Astrocyte (in vitro differentiated cells and primary cell): ENCODE measurements at regions not wholly inside any gene's neighbourhood (a gene's known extent, or its start where the extent isn't known, plus 50 kb on each side); places are given as distances from the start of the nearest gene placed in this dataset.
"Not testable (repeated sequence)": the region's sequence is repeated elsewhere in the genome, so short reads cannot be mapped to it uniquely, and the experiment has no call there.

ENCODE experiments used
- DNase-seq: peaks from one replicate; pipeline ENCODE4 v3.0.0-alpha.2; 2010; ENCODE audit warnings: low read depth
- FAIRE-seq: peaks from 2 replicates; lab custom pipeline; 2011; peaks lifted over from hg19 to GRCh38; lab: Jason Lieb, UNC
- H2AFZ ChIP-seq: 2 replicates; pipeline ENCODE4 v1.6.0; 2012; ENCODE audit warnings: low read depth, low read length, inconsistent platforms
- H3K27ac ChIP-seq: 2 replicates; pipeline ENCODE4 v1.5.1; 2011; ENCODE audit warnings: low read depth, low read length, inconsistent platforms
- H3K27me3 ChIP-seq: 2 replicates; pipeline ENCODE4 v1.6.0; 2011; ENCODE audit warnings: low read length, inconsistent platforms; ENCODE audit not compliant: insufficient read depth
- H3K36me3 ChIP-seq: 2 replicates; pipeline ENCODE4 v1.5.1; 2011; ENCODE audit warnings: low read length, inconsistent platforms; ENCODE audit not compliant: insufficient read depth
- H3K4me1 ChIP-seq: 2 replicates; pipeline ENCODE4 v1.5.1; 2011; ENCODE audit warnings: low read length, inconsistent platforms; ENCODE audit not compliant: insufficient read depth
- H3K4me2 ChIP-seq: 2 replicates; pipeline ENCODE4 v1.6.0; 2012; ENCODE audit warnings: low read length, inconsistent platforms
- H3K4me3 ChIP-seq: 2 replicates; pipeline ENCODE4 v1.5.1; 2011; ENCODE audit warnings: low read depth, mild to moderate bottlenecking, low read length, inconsistent platforms; ENCODE audit not compliant: insufficient read depth
- H3K79me2 ChIP-seq: 2 replicates; pipeline ENCODE4 v1.6.0; 2012; ENCODE audit warnings: mild to moderate bottlenecking, low read length, inconsistent platforms; ENCODE audit not compliant: insufficient read depth
- H3K9ac ChIP-seq: 2 replicates; pipeline ENCODE4 v1.6.0; 2012; ENCODE audit warnings: mild to moderate bottlenecking, low read length, inconsistent platforms
- H3K9me3 ChIP-seq: 2 replicates; pipeline ENCODE4 v1.5.1; 2012; ENCODE audit warnings: low read depth, mild to moderate bottlenecking, low read length, inconsistent platforms; ENCODE audit not compliant: insufficient read depth
- H4K20me1 ChIP-seq: 2 replicates; pipeline ENCODE4 v1.6.0; 2012; ENCODE audit warnings: low read length, inconsistent platforms; ENCODE audit not compliant: insufficient read depth
- H3K27ac Mint-ChIP-seq: one replicate; pipeline ENCODE4 v1.8.0; 2021; ENCODE audit warnings: mild to moderate bottlenecking, mixed read lengths; ENCODE audit not compliant: unreplicated experiment
- H3K27me3 Mint-ChIP-seq: one replicate; pipeline ENCODE4 v1.8.0; 2021; ENCODE audit warnings: low read depth, mixed read lengths; ENCODE audit not compliant: unreplicated experiment
- H3K36me3 Mint-ChIP-seq: one replicate; pipeline ENCODE4 v1.8.0; 2021; ENCODE audit warnings: low read depth, mixed read lengths; ENCODE audit not compliant: unreplicated experiment
- H3K4me1 Mint-ChIP-seq: one replicate; pipeline ENCODE4 v1.8.0; 2021; ENCODE audit warnings: low read depth, mixed read lengths; ENCODE audit not compliant: unreplicated experiment
- H3K4me3 Mint-ChIP-seq: one replicate; pipeline ENCODE4 v1.8.0; 2021; ENCODE audit warnings: mild to moderate bottlenecking, moderate library complexity, mixed read lengths; ENCODE audit not compliant: unreplicated experiment
- H3K9me3 Mint-ChIP-seq: one replicate; pipeline ENCODE4 v1.8.0; 2021; ENCODE audit warnings: mild to moderate bottlenecking, mixed read lengths; ENCODE audit not compliant: unreplicated experiment
- EZH2 ChIP-seq: IDR thresholded peaks from 2 replicates; pipeline ENCODE4 v1.6.1; 2012; ENCODE audit warnings: mild to moderate bottlenecking, low read length, inconsistent platforms; ENCODE audit not compliant: insufficient read depth
- TF ChIP-seq, protein P1 (sequence below): IDR thresholded peaks from 2 replicates; pipeline ENCODE4 v1.5.1; 2011; ENCODE audit warnings: low read depth, mild to moderate bottlenecking, inconsistent platforms, low read length, moderate library complexity; ENCODE audit not compliant: insufficient read depth

DNA sequence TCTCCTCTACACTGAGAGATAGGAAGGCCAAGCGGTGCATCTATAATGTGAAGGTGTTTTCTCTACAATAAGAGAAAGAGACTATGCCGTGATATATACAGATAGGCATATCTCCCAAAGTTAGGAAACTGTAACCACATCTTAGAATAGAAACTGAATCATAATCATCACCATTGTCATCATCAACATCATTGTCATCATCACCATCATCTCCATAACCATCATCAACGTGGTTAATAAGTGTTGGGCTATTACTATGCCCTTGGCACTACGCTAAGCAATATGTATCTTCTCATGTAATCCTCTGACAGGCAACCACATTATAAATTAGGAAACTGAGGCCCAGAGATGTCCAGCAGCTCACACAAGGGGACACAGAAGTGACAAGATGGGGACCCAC, 369.9 kb downstream of the ANAPC1 start:
- H3K36me3 Mint-ChIP-seq, H4K20me1 ChIP-seq, H3K4me3 Mint-ChIP-seq, H3K9ac ChIP-seq, H3K9me3 Mint-ChIP-seq, H2AFZ ChIP-seq, H3K27ac ChIP-seq, H3K27ac Mint-ChIP-seq, FAIRE-seq, H3K4me1 ChIP-seq, H3K27me3 ChIP-seq, H3K36me3 ChIP-seq, DNase-seq, H3K9me3 ChIP-seq, H3K79me2 ChIP-seq, H3K27me3 Mint-ChIP-seq, H3K4me2 ChIP-seq, H3K4me1 Mint-ChIP-seq, H3K4me3 ChIP-seq: not testable (repeated sequence)

DNA sequence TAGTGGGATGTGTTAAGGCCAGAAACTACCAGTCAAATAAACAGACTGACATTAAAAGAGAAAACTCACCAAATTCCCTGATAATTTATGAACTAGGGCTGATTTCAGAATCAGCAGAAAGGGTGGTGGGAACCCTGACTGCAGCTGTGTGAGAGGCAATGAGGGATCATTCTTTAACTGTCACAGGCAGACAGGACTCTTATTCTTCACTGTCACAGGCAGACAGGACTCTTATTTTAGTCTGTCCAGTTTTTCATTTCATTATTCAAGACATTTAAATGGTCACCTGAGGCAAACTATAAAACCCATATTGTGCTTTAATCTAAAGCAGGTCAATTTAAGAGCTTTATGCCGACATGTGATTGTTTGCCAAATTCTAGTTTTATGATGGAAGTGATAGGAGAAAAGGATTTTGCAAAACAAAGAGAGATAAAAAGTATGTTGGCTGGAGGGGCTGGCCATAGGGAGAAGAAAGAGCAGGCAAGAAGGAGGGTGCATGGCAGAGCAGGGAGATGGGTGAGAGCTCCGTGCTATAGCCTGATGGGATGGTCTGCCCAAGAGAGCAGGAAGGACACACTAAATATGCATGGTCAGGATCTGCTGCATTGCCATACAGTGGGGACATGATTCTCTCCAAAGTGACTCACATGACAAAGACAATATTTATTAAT, 366.8 kb downstream of the ANAPC1 start:
- not testable (repeated sequence) for DNase-seq, H4K20me1 ChIP-seq, H3K4me2 ChIP-seq, H3K79me2 ChIP-seq, H3K4me1 ChIP-seq, H3K4me3 ChIP-seq, H3K27me3 ChIP-seq, H2AFZ ChIP-seq, H3K9ac ChIP-seq, FAIRE-seq, H3K4me3 Mint-ChIP-seq, H3K27ac ChIP-seq, H3K9me3 Mint-ChIP-seq, H3K36me3 Mint-ChIP-seq, H3K4me1 Mint-ChIP-seq, H3K9me3 ChIP-seq, H3K27ac Mint-ChIP-seq, H3K36me3 ChIP-seq
- H3K27me3 Mint-ChIP-seq, result peaks cover 16% of the 10 kb centered on the region

- not testable (repeated sequence) for H3K27me3 ChIP-seq, H3K36me3 ChIP-seq, H3K4me1 ChIP-seq, H3K27ac Mint-ChIP-seq, H3K4me3 ChIP-seq, H3K27ac ChIP-seq, H3K4me1 Mint-ChIP-seq, H3K9me3 ChIP-seq, H3K9me3 Mint-ChIP-seq, H4K20me1 ChIP-seq, H2AFZ ChIP-seq, H3K79me2 ChIP-seq, H3K4me2 ChIP-seq, FAIRE-seq, H3K36me3 Mint-ChIP-seq, H3K4me3 Mint-ChIP-seq, H3K9ac ChIP-seq
- peak; percentile 15 for DNase-seq
- H3K27me3 Mint-ChIP-seq, result peaks cover 16% of the 10 kb centered on the region
Observed at GRCh38 chr2:111517721-111518053, 366.3 kb downstream of the ANAPC1 start.

GRCh38 chr2:111519071-111519470, 364.9 kb downstream of the ANAPC1 start:
- no peaks in the 10 kb centered on the region for H3K36me3 Mint-ChIP-seq
- no peak overlapping the region for H3K4me3 Mint-ChIP-seq
- H3K4me2 ChIP-seq, result no peak overlapping the region
- DNase-seq (no peak), FAIRE-seq (no peak)
- H3K27me3 Mint-ChIP-seq, result peaks cover 22% of the 10 kb centered on the region
- no peak overlapping the region for H3K27ac Mint-ChIP-seq
- no peak overlapping the region for H3K27ac ChIP-seq
- H3K27me3 ChIP-seq, result peaks cover 2% of the 10 kb centered on the region
- H3K9ac ChIP-seq, result no peak overlapping the region
- peaks cover 3% of the 10 kb centered on the region for H3K4me1 Mint-ChIP-seq
- H2AFZ ChIP-seq, result no peak overlapping the region
- no peaks in the 10 kb centered on the region for H3K79me2 ChIP-seq
- no peaks in the 10 kb centered on the region for H3K36me3 ChIP-seq
- H3K4me1 ChIP-seq, result no peaks in the 10 kb centered on the region
- H4K20me1 ChIP-seq, result no peaks in the 10 kb centered on the region
- H3K9me3 Mint-ChIP-seq, result peaks cover 2% of the 10 kb centered on the region
- TF ChIP-seq, protein P1, sequence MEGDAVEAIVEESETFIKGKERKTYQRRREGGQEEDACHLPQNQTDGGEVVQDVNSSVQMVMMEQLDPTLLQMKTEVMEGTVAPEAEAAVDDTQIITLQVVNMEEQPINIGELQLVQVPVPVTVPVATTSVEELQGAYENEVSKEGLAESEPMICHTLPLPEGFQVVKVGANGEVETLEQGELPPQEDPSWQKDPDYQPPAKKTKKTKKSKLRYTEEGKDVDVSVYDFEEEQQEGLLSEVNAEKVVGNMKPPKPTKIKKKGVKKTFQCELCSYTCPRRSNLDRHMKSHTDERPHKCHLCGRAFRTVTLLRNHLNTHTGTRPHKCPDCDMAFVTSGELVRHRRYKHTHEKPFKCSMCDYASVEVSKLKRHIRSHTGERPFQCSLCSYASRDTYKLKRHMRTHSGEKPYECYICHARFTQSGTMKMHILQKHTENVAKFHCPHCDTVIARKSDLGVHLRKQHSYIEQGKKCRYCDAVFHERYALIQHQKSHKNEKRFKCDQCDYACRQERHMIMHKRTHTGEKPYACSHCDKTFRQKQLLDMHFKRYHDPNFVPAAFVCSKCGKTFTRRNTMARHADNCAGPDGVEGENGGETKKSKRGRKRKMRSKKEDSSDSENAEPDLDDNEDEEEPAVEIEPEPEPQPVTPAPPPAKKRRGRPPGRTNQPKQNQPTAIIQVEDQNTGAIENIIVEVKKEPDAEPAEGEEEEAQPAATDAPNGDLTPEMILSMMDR, result no peak
- no peak for TF ChIP-seq EZH2
- H3K9me3 ChIP-seq, result no peaks in the 10 kb centered on the region
- H3K4me3 ChIP-seq, result no peak overlapping the region
